ENCODE measurements at regions not wholly inside any gene's neighbourhood (a gene's known extent, or its start where the extent isn't known, plus 50 kb on each side); places are given as distances from the start of the nearest gene placed in this dataset.

DNA sequence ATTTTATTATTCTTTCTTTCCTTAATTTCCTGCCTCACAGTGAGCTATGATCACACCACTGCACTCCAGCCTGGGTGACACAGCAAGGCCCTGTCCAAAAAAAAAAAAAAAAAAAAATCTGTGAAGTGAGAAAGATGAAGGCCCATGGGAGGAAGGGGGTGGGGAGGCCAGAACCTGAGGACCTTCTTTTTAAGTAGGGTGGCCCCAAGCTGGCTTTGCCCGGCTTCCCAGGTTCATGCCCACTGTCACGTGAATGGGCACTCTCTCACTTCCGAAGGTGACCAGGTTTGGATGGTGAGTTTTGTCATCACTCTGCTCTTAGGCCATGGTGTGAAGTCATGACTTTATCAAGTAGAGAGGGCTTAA, 82.3 kb downstream of the TNFAIP2 start:
- peaks cover 20% of the 10 kb centered on the region for H3K4me1 Mint-ChIP-seq

DNA sequence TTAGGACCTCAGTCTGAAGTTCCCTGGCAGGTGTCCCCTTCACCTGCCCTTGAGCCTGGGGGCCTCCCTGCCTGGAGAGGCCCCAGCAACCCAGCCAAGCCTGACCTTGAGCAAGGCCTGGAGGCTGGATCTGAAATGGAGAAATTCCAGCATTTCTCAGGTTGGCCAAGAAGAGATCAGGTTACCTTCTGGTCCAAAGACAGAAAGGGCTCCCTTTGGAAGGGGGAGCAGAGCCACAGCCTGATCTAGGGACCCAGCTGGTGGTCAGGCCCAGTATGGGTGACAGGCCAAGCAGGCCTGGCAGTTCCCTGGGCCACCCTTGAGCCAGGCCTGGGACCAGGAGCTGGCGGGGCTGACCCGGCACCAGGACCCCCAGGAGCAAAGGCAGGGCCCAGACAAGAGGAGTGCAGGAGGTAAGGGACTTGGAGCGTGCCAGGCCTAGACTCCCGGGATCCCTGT, 82.8 kb downstream of the TNFAIP2 start:
- peaks cover 20% of the 10 kb centered on the region for H3K9me3 Mint-ChIP-seq
- peak overlapping the region; percentile 58 to 87 (median 83) for H3K4me3 Mint-ChIP-seq
- peaks cover 44% of the 10 kb centered on the region for H3K27me3 Mint-ChIP-seq (ENCODE audit: low read depth)
- H3K27ac Mint-ChIP-seq, result peak overlapping the region; percentile 86 to 95 (median 92)
- H3K4me1 Mint-ChIP-seq, result peaks cover 20% of the 10 kb centered on the region
- peaks cover 9% of the 10 kb centered on the region for H3K36me3 Mint-ChIP-seq (ENCODE audit: low read depth)
- TF ChIP-seq, protein P1, sequence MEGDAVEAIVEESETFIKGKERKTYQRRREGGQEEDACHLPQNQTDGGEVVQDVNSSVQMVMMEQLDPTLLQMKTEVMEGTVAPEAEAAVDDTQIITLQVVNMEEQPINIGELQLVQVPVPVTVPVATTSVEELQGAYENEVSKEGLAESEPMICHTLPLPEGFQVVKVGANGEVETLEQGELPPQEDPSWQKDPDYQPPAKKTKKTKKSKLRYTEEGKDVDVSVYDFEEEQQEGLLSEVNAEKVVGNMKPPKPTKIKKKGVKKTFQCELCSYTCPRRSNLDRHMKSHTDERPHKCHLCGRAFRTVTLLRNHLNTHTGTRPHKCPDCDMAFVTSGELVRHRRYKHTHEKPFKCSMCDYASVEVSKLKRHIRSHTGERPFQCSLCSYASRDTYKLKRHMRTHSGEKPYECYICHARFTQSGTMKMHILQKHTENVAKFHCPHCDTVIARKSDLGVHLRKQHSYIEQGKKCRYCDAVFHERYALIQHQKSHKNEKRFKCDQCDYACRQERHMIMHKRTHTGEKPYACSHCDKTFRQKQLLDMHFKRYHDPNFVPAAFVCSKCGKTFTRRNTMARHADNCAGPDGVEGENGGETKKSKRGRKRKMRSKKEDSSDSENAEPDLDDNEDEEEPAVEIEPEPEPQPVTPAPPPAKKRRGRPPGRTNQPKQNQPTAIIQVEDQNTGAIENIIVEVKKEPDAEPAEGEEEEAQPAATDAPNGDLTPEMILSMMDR (IDR thresholded peaks at IDR 0.05; ENCODE audit: unreplicated experiment in 3 of 3), result no peak

More for the DNA sequence above, 82.3 kb downstream of the TNFAIP2 start:
- peak overlapping the region; percentile 22 to 83 (median 41) for H3K4me3 Mint-ChIP-seq
- peaks cover 44% of the 10 kb centered on the region for H3K27me3 Mint-ChIP-seq (ENCODE audit: low read depth)
- peaks cover 20% of the 10 kb centered on the region for H3K9me3 Mint-ChIP-seq
- TF ChIP-seq, protein P1 (IDR thresholded peaks at IDR 0.05; ENCODE audit: unreplicated experiment in 3 of 3), result no peak
- H3K36me3 Mint-ChIP-seq (ENCODE audit: low read depth), result peaks cover 9% of the 10 kb centered on the region
- peak overlapping the region; percentile 86 to 95 (median 92) for H3K27ac Mint-ChIP-seq

DNA sequence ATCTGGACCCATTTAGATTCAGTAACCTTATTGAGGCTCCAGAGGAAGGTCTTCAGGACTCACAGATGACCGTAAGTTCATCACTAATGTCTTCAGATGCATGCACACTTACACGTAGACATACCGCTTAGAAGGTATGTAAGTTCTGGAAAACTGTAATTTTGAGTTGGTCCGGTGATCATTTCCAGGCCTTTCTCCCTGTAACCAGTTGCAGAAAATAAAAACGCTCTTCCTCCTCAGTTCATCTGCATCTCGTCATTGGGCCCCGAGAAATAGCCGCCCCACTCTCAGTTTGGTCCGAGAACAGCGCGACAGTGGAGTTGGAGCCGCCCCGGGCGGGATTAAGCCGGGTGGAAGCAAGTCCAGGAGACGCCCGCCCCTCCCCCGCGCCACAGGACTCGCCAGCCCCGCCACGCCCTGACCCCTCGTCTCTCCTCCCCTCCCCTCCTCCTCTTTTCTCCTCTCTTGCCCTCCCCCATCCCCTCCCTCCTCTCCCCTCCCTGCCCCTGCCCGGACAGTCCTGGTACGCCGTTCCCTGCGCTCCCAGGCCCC, 83.7 kb downstream of the TNFAIP2 start:
- Mint-ChIP-seq H3K9me3 (peaks cover 13% of the 10 kb centered on the region), H3K4me1 (peaks cover 20% of the 10 kb centered on the region)

DNA sequence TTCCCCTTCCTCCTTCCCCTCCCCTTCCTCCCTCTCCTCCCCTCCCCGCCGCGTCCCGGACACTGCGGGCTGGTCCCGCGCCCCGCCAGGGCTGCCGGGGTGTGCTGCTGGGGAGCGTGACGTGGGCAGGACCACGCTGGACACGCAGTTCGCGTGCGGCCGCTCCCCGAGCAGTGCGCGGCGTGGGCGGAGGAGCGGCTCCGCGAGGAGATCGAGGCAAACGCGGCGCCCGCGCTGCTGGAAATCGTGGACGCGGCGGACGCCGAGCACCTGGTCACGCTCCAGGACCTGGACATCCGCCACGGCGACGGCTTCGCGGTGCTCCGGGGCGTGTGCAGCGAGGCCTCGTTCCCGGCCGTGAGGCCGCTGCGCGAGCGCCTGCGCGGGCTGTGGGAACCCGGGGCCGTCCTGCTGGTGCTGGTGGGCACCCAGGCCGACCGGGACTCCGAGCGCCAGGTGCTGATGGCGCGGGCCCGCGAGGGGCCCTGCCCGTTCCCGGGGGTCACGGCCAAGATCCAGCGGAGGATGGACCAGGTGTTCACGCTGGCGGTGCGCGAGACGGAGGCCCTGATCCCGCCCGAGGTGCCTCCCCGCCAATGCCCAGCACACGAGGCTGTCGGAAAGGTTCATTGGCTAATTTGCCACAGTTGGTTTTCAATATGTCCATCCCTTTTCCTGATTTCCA, 84.3 kb downstream of the TNFAIP2 start:
- peaks cover 43% of the 10 kb centered on the region for H3K27me3 Mint-ChIP-seq (ENCODE audit: low read depth)
- peaks cover 20% of the 10 kb centered on the region for H3K4me1 Mint-ChIP-seq
- peaks cover 13% of the 10 kb centered on the region for H3K9me3 Mint-ChIP-seq
- peaks cover 9% of the 10 kb centered on the region for H3K36me3 Mint-ChIP-seq (ENCODE audit: low read depth)
- H3K4me3 Mint-ChIP-seq, result peak overlapping the region; percentile 80 to 84 (median 82)
- TF ChIP-seq, protein P1 (IDR thresholded peaks at IDR 0.05; ENCODE audit: unreplicated experiment in 3 of 3), result no peak
- H3K27ac Mint-ChIP-seq, result peak overlapping the region; percentile 57 to 86 (median 85)

More for the DNA sequence above, 83.7 kb downstream of the TNFAIP2 start:
- H3K36me3 Mint-ChIP-seq (ENCODE audit: low read depth), result peaks cover 9% of the 10 kb centered on the region
- peak overlapping the region; percentile 86 to 95 (median 92) for H3K27ac Mint-ChIP-seq
- TF ChIP-seq, protein P1 (IDR thresholded peaks at IDR 0.05; ENCODE audit: unreplicated experiment in 3 of 3), result no peak
- H3K4me3 Mint-ChIP-seq, result peak overlapping the region; percentile 80 to 87 (median 83)
- H3K27me3 Mint-ChIP-seq (ENCODE audit: low read depth), result peaks cover 40% of the 10 kb centered on the region

DNA sequence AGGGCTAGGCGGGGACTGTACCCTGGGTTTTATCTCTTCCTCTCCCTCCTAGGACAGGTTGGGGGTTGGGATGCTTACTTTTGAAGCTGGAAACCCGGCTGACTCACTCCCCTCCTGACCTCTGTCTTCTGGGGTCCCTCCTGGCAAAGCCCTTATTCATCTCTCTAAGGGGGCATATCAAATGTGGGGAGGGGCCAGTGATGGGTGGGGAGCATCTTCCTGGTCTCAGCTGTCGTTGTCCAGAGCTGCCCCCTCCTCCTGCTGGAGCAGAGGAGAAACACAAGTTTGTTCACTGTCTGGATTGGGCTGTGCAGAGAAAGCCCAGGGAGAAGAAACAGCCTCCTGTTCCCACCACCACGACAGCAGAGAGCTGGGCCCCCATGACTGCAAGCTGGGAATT, 85.8 kb downstream of the TNFAIP2 start:
- Mint-ChIP-seq H3K36me3 (ENCODE audit: low read depth) (peaks cover 8% of the 10 kb centered on the region), H3K27ac (peak overlapping the region in 2 of 3 experiments; percentile 66 to 75), H3K4me1 (peaks cover 20% of the 10 kb centered on the region), H3K9me3 (peaks cover 8% of the 10 kb centered on the region), H3K27me3 (ENCODE audit: low read depth) (peaks cover 51% of the 10 kb centered on the region), H3K4me3 (peak overlapping the region; percentile 61 to 75 (median 73))
- TF ChIP-seq, protein P1 (IDR thresholded peaks at IDR 0.05; ENCODE audit: unreplicated experiment in 3 of 3), result peak in 1 of 3 experiments; percentile 20
